Activated gamma-delta T cell treated with anti-CD3 and anti-CD28 coated beads, Interleukin-2, amount 50 U/mL, for 16 hours (primary cell): ENCODE measurements at regions not wholly inside any gene's neighbourhood (a gene's known extent, or its start where the extent isn't known, plus 50 kb on each side); places are given as distances from the start of the nearest gene placed in this dataset.

Experiments used
- DNase-seq: peaks from one replicate; pipeline ENCODE4 v3.0.0-alpha.2; 2020; ENCODE audit warnings: low read depth

DNA sequence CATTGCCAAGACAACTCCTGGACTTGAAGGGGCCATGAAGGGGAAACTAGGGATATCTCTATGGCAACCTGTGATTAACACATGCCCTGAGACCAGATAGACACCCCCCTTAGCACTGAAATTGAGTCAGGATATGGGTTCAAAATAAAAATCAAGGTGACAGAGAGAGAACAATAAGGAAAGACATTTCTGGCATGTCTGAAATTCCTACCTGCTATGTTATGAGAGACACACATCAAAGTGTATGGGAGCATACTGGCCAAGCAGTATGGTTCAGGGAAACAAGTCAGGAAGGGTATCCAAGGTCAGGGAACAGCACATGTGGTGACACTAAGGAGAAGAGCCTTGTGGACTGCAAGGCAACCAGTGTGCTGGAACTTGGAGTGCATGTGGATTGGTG, 388.7 kb downstream of the SHQ1 start:
- no peak for DNase-seq

DNA sequence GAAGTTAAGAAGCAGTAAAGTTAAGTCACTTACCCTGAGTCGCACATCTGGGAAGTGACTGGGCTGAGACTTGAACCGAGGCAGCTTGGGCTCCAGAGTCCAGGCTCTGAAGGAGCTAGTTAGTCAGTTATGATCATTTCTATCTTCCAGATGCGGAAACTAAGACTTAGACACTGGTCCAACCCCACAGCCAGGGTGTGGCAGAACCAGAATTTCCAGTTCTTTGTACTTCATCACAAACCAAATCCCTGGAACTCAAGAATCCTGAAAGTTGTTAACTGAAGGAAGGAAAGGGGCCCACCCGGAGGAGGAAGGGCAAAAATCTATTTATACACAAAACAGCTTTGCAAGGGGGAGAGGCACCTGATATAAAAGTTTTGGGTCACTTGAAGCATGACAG, 389.9 kb downstream of the SHQ1 start:
- no peak for DNase-seq

DNA sequence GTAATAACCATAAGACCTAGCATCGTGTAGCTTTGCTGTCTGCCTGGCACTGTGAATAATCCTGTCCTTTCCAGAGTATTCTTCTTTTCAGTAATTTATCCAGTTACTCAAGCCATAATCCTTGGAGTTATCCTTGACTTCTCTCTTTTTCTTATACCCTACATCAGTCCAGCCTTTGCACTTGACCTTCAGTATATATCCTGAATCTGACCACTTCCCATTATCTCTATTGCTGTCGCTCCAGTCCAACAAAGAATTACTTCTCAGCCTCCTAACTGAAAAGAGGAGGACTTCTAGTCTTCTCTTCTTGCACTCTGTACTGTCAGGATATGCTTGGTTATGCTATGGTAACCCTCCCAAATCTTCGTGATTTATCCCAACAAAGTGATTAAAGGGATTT, 393.8 kb downstream of the SHQ1 start:
- no peak for DNase-seq

DNA sequence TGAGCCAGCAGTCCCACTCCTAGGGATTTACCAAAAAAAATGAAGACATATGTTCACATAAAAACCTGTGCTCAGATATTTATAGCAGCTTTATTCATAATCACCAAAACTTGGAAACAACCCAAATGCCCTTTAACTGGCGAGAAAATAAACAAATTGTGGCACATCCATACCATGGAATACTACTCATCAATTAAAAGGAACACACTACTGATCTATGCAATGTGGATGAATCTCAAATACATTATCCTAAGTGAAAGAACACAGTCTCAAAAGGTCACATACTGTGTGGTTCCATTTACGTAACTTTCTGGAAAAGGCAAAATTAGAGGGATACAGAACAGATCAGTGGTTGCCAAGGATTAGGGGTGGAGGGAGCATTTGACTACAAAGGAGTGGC, 394.5 kb downstream of the SHQ1 start:
- no peak for DNase-seq

DNA sequence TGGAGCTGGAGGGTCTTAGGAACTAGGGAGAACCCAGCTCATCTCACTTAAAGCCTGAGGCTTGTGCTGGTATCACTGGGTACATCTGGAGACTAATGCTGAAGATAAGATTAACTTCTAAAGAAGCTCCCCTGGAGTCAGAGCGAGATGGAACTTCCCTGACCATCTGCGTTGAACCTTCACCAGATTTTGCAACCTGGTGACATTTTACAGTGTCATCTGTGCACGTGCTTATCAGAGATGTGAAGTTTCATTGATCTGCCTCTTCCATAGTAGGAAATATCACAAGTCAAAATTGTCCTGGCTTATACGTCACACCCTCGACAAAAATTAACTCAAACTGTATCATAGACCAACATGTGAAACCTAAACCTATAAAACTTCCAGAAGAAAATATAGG, 395.5 kb downstream of the SHQ1 start:
- no peak for DNase-seq

DNA sequence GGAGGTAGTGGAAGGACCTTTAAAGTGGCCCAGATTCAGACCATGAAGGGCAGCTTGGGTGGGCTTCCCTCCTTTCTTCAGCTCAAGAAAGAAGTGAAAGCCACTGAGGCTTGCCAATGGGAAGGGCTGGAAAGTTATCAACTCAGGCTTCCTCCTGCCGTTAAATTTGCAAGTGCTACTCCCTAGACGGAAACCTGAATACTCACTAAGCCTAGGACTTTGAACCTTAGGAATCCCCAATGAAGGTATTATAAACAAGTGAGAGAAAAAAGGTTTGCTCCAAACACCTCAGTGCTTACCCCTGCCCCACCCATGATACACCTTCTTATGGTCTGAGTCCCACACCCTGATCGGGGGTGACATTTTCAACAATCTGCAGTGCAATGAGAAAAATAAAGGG, 396.4 kb downstream of the SHQ1 start:
- DNase-seq, result no peak

DNA sequence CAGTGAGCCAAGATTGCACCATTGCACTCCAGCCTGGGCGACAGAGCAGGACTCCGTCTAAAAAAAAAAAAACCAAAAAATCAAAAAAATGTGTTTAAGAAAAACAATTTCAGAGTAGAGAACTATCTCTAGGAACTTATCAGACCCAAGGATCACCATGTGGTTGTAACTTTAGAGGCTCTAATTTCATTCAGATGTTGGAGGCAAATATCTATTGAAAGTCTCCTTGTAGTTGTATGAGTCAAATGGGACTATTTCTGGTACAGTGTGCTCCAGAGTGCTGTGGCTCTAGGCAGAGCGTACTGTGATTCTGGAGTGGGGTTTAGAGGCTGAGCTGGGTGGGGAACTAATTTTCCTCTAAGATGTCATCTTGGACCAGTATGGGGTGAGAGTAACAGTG, 398.7 kb downstream of the SHQ1 start:
- no peak for DNase-seq

DNA sequence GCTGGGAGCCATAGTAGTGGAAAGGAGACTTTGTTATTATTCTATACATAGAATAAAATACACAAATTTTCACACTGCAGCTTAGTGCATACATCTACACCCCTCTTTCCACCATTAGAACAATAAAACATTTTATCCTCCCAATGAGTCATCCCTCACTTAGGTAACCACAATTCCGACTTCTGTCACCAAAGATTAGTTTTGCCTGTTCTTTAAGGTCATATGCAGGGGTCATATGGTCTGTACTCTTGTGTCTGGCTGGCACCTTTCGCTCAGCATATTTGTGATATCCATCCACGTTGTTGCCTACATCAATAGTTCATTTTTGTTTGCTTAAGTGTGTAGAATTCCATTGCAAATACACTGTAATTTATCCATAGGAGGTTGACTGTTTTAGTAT, 399.4 kb downstream of the SHQ1 start:
- DNase-seq, result no peak

DNA sequence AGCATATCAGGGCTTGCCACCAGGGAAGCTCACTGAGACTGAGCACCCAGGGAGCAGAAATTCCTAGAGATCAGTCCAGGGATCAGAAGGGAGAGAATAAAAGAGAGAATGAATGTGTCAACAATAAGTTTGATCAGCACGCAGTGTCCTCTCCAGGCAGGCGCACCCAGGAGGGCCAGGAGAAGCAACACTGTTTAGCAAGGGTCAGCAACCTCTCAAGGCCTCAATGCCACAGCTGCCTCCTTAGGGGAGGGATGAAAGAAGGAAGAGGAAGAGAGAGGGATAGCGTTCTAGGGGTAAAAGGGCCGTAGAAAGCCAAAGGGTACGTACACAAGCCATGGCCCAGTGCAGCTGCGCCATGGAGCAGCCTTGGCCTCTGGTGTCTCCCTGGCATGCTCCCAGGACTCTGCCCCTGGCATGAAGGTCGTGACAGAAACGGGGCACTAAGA, 399.8 kb downstream of the SHQ1 start:
- no peak for DNase-seq

DNA sequence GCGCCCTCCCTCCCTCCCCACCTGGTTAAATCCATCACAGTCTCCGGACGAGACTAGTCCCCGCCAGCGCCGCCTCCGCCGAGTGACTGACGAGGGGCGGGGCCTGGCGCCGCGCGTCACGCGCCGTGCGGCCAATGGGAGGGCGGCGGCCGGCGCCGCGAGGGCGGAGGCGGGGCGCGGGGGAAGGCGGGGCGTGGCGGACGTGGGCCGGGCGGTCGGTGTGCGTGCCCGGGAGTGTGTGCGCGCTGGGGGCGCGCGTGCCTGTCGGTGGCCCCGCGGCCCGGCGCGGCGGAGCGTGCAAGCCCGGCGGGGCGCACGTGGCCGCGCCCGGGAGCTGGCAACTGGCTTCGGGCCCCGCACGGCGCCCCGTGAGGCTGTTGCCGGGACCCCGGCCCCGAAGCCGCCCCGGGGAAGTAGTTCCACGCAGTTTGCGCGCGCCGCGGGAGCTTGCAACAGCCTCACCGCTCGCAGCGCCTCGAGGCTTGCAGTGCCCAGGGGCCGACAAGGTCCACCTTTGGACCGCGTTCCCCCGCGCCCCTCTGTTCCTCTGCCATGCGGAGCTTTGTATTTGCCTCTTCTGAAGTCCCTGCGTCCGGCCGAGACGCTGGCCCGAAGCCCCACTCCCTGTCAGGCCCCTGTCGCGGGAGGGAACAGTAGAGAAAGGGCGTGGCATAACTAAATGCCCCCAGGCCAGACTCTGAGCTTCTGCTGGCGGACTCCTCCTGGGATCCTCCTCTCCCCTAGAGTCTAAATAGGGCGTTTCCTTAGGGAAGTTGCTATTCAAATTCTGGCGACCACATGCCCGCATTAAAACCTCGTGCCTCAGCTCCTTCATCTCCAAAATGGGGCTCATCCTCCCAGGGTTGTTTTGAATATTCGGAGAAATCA, 400.9 kb downstream of the SHQ1 start:
- DNase-seq, result peak; percentile 85

DNA sequence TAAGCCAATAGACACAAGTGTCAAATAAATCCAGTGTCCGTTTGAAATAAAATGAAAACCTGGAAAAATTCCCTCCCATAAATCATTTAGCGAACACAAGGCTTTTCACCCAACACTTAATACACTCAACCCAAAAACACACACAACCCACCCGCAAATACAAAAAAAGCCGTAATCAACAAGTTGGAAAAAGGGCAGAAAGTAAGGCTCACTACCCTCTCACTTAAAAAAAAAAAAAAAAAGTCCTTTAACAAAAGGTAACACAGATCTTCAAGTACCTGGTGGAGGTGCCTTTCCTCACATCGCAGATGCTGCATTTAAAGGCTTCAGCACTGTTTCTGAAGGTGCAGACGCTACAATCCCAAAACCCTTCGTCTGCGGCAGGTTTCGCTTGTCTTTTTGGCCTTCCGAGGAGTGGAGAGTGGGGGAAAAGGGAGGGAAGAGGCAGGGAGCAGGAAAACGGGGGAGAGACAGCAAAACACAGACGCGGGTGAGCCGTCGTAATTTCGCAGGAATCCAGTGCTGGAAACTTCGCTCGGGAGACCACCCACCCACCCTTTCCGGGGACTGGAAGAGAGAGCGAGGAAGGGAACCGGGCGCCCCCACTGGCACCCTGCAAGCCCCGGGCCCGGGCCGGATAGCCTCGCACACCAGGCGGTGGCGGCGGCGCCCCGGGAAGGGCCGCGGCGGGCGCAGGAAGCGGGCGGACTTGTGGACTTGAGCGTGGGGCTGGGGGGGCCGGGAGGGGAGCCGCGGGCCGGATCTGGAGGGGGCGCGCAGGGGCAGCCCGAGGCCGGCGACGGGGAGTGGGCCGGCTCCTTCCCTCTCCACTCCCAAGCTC, 401.8 kb downstream of the SHQ1 start, which contains the start of gene RYBP:
RYBP (minus strand) TSS at position 404 of the 841 bp plus-strand sequence.
- DNase-seq, result no peak

DNA sequence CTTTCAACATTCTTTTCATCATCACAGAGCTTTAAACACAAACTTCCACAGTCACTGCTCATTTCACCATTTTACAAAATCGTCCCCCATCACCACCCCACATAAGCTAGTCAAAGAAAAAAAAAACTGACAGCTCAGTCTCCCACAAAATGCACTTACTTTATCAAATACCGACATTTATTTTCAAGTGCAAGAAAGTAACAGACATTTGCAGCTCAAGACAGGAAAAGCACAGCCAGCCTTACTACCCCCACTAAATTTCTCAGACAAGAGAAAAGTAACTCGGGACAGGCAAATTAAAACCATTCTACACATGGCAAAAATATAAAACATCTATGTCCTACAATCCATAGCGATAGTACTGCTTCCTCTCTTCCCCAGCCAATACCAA, 402.4 kb downstream of the SHQ1 start:
- DNase-seq, result no peak

DNA sequence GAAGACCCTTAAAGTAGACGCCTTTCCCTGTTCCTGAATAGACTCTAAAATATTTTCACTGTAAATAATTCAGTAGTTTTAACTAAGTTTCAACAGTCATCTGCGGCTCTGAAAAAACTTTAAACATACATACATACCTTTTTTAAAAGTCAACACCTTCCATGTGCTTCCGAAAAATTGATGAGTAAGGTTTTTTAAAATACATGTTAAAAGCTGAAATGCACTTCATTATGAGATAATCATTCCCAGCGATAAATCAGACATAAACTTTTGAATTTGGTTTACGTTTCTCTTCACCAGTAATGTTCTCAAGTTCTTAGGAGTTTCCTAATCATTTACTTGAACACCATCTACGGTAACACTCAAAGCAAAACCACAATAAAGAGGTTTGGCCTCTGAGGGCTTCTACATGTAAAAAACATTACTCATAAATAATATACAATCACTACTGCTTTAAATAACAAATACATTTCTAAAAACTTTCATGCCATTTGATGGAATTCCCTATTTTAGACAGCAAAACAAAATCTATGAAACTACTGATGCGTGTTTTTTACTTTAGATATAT, 403.5 kb downstream of the SHQ1 start:
- DNase-seq, result no peak

DNA sequence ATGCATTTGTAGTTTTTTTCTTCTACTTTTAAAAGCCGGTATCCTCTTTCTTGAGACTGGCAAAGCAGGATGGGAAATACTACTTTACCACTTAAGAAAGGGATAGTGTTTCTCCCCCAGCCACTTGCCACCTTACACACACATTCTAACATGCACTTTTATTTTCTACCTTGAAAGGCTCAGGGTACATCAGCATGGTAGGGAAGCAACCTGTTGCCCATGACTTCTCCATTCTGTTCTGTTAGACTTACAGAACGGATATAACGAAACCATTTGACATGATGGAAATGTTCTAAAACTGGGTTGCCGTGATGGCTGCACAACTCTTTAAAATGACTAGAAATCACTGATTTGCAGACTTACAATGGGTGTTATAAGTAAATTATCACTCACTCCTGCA, 405.5 kb downstream of the SHQ1 start:
- DNase-seq, result no peak

DNA sequence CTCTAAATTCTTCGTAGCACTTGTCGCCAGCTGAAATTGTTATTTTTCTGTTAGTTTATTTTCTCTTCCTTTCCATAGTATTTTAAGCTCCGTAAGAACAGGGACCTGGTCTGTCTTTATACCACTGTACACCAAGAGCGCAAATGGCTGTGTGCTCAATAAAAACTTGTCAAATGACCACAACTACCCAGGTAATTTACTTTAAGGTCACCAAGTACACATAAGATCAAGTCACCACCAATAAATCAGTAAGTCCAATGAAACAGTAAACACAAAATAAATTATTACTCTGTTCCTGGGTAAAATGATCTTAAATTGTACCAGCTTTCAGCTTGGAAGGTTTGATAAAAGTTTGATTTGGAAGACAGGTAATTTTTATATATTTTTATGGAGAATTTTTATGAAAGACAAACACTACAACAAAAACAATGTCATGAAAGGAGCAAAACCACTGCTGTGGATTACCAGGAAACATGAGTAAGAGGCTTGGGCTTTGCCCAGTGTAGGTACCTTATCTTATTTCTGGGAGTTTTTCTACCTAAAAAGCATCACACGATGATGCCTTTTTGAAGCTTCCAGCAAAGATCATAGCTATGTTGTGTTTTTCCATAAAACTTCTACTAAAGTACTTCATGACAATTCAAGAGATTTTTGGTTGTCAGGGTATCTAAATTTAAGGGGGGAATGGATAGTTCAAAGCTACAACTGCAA, 406.8 kb downstream of the SHQ1 start:
- DNase-seq, result no peak

DNA sequence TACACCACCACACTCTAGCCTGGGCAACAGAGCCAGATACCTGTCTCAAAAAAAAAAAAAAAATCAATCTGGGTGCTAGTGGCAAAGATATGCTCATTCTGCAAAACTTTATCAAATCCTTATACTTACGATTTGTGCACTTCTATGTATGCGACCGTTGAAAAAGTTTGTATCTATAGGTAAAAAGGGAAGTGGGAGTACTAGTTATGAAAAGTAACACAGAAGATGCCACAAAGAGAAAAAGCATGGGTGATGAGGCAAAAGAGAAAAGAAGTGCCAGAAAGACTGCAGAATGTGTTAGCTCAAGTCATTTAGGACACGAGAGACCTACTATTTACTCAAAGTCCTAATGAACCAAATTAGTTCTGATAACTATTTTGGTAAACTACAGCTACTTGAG, 407.8 kb downstream of the SHQ1 start:
- no peak for DNase-seq

DNA sequence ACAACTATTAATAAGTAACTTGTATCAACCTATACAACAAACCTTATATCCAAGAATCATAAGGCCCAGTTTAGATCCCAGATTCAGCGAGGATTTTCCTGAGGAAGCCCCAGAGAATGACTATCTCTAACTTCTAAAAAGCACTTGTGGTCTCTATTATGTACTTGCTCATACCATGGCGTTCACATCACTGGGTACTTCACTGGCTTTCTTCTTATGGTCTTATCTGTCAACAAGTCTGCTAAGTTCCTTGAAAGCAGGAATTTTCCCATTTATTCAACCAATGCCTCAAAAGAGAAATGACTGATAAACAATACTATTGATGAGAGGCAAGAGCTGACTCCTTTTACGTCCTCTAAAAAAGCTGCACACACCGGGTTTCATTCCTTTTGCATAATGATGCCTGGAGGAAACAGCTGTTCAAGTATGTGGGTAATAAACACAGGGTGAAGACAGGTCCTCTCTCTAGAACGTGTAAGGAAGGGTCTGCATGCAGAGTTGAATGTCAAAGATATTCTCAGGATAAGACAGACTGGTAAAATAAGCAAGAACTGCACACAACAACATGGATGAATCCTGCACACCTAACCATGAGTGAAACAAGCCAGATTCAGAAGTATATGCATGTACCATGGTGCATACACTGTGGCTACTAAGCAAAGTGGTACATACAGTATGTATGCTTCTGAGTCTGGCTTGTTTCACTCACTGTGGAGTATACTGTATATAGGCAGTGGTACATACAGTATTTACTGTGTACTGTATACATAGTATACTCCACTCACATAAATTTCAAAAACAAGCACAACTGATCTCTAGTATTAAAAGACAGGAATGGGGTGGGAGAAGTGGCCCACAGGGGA, 408.7 kb downstream of the SHQ1 start:
- DNase-seq, result no peak

DNA sequence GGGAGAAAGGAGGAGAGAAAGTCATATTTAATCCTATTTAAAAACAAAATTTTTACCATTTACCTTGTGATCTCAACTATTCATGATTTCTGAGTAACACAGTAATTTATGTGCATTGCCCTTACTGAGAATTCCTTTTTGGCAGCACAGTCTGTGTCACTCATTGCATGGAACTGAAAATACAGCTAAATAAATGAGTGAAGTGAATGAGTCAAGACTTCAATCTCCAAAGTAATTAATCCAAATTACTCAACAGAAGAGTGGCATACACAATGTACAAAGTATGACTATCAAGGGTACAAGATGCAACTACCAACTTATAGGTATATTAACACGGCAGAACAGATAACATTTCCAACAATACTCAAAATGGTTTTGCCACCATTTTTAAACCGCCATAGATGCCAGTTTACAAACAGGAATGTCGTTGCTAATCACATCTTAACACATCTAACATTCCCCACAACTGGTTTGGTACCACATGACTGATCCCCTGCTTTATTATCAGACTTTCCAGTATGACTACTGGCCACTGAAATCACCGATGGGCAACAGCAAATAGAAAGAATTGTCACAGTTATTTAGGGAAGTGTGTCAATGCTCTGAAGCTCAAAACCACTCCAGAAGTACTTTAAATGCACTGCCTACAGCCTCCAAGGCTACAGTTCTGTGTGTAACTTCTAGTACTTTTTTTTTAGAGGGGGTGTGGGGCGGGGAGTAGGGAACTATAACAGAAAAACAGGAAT, 410.4 kb downstream of the SHQ1 start:
- no peak for DNase-seq

DNA sequence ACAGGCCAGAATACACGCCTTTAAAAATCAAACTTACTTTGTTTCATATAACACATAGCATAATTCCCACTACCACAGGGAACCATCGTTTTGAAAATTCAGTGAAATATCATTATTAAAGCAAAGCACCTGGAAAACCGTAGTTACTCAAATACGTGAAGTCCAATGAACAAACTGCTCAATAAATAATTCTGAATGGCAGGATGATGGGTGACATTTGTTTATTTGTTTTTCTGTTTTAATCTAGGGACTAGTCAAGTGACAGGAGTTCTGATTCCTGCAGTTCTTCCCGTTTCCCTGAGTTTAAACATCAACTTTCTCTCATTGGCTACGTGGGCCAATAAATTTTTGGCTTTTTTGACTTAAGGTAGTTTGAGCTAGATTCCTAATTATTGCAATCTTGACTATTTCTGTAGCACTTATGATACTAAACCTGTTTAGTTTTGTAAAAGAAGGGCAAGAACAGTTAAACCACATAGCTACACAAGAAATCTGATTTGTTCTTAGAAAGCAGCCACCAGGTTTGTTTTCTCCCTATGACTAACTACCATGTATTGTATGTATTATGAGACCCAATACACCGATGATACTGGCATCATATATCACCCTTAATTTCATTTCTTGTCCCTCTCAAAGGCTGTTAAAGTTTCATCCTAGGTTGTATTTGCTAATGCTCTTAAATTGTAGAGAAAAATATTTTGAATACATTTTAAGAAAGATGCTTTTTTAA, 411.2 kb downstream of the SHQ1 start:
- DNase-seq, result no peak

DNA sequence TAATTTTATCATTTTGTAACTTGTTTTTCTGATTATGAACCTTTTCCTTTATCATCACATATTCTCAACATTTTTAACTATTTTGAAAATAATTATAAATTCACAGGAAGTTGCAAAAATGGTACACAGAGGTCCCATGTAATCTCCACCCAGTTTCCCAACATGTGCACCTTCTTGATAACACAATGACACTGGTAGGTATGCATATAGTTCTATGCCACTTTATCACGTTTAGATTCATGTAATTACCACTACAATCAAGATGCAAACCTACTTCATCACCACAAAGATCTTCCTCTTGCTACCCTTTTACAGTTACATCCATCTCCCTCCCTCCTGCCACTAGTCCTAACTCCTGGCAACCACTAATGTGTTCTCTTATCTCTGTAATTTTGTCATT, 413.9 kb downstream of the SHQ1 start:
- no peak for DNase-seq
